RWPE2 (cell line): ENCODE measurements at regions not wholly inside any gene's neighbourhood (a gene's known extent, or its start where the extent isn't known, plus 50 kb on each side); places are given as distances from the start of the nearest gene placed in this dataset.

ENCODE experiments used
- ATAC-seq: fragments of 200-7000 bp; cut with Tn5 transposase; 3 replicates; pipeline ENCODE4 v1.9.1; 2021; ENCODE audit warnings: low read depth
- DNase-seq: peaks from one replicate; pipeline ENCODE4 v3.0.0-alpha.2; 2020; ENCODE audit warnings: low spot score
- H3K27ac ChIP-seq: fragments of 450-650 bp; 2 replicates; pipeline ENCODE4 v1.5.1; 2017; ENCODE audit warnings: mild to moderate bottlenecking; ENCODE audit not compliant: poor library complexity, severe bottlenecking
- H3K27me3 ChIP-seq: fragments of 250-450 bp; sonication (Bioruptor Pico); 2 replicates; pipeline ENCODE4 v1.5.1; 2021; ENCODE audit warnings: mild to moderate bottlenecking, moderate library complexity; ENCODE audit not compliant: insufficient read depth, poor library complexity, severe bottlenecking
- H3K36me3 ChIP-seq: fragments of 250-450 bp; sonication (Bioruptor Pico); 2 replicates; pipeline ENCODE4 v1.5.1; 2020; ENCODE audit warnings: low read depth, mild to moderate bottlenecking, moderate library complexity
- H3K4me1 ChIP-seq: fragments of 250-450 bp; sonication (Bioruptor Pico); 2 replicates; pipeline ENCODE4 v1.5.1; 2021; ENCODE audit warnings: mild to moderate bottlenecking, moderate library complexity; ENCODE audit not compliant: insufficient read depth, poor library complexity, severe bottlenecking
- H3K4me3 ChIP-seq: fragments of 250-450 bp; sonication (Bioruptor Pico); 2 replicates; pipeline ENCODE4 v1.5.1; 2021; ENCODE audit warnings: mild to moderate bottlenecking, moderate library complexity; ENCODE audit not compliant: severe bottlenecking
- H3K9me3 ChIP-seq: fragments of 250-450 bp; sonication (Bioruptor Pico); 2 replicates; pipeline ENCODE4 v1.5.1; 2021; ENCODE audit warnings: mild to moderate bottlenecking, moderate library complexity; ENCODE audit not compliant: severe bottlenecking
- CTCF ChIP-seq: fragments of 450-650 bp; IDR thresholded peaks from one replicate; pipeline ENCODE4 v1.5.1; 2017; ENCODE audit warnings: mild to moderate bottlenecking, moderate library complexity; ENCODE audit not compliant: poor library complexity, severe bottlenecking

DNA sequence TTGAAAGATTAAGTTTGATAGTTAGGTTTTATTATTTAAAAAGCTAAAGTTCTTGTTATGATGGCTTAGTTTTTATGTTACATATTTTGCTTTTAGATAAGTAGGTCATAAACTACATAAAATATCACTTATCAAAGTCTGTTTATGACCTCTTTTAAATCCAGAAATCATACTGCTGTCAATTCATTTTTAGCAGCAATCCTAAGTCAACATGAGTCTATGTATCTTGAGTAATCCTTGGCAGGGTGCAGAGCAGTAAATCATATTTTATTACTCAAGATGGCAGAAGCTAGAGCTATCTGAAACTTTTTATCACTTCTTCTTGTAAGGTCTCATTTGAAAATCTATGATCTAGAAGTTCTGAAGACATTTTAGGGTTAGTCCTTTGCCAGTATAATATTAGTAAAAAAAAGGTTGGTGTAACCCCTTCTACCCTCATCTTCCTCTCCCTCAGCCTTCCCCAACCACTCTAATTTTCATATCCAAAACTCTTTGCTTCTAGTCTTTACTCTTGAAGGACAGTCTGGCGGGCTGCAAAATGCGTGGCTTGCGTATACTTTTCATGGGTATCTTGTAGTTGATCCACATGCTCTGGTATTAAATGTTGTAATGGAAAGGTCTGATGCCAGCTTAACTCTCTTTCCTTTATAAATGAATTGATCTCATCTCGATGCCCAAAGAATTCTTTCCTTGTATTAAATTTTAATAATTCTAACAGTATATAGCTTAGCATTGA, 134.0 kb upstream of the THRB start:
- no peak for ATAC-seq
- H3K27me3 ChIP-seq: no peaks in the 10 kb centered on the region
- H3K4me1 ChIP-seq: no peaks in the 10 kb centered on the region
- no peaks in the 10 kb centered on the region for H3K36me3 ChIP-seq
- TF ChIP-seq CTCF: no peak
- H3K27ac ChIP-seq: no peak overlapping the region
- no peaks in the 10 kb centered on the region for H3K9me3 ChIP-seq
- no peak overlapping the region for H3K4me3 ChIP-seq
- no peak for DNase-seq

DNA sequence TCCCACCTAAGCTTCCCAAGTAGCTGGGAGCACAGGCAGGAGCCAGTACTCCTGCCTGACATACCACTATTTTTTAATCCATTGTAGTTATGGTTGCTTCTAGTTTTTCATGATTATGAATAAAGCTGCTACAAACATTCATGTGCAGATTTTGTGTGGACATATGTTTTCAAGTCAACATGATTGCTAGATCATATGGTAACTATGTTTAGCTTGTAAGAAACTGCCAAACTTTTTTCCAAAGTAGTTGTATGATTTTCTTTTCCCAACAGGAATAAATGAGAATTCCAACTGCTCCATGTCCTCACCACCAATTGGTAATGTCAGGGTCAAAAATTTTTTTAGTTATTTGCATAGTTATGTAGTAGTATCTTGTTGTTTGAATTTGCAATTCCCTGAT, 136.8 kb upstream of the THRB start:
- no peaks in the 10 kb centered on the region for H3K9me3 ChIP-seq
- H3K27ac ChIP-seq: no peak overlapping the region
- no peak overlapping the region for H3K4me3 ChIP-seq
- no peaks in the 10 kb centered on the region for H3K27me3 ChIP-seq
- ATAC-seq (no peak), DNase-seq (no peak)
- no peak for TF ChIP-seq CTCF
- no peaks in the 10 kb centered on the region for H3K4me1 ChIP-seq
- H3K36me3 ChIP-seq: no peaks in the 10 kb centered on the region

DNA sequence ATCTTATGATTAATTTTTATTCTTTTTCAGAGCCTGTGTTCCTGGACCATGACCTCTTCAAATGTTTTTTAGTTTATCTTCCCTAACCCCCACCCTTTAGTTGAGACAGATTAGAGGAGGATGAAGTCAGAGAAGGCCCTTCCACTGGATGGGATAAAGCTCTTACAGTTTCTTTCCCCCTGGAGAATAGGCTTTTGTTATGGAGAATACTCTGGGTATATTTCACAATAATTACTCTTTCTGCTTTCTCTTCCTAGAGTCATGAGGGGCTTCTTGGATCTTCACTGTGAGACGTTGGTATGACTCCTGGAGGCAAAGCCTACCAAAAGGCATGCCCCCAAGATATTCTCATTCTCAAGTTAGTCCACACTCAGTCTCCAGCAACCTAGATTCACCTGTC, 144.4 kb upstream of the THRB start:
- ATAC-seq (no peak), DNase-seq (no peak)
- Histone ChIP-seq H3K4me3 (no peak overlapping the region), H3K27me3 (no peaks in the 10 kb centered on the region), H3K9me3 (no peaks in the 10 kb centered on the region), H3K36me3 (no peaks in the 10 kb centered on the region), H3K27ac (no peak overlapping the region), H3K4me1 (no peaks in the 10 kb centered on the region)
- no peak for TF ChIP-seq CTCF

DNA sequence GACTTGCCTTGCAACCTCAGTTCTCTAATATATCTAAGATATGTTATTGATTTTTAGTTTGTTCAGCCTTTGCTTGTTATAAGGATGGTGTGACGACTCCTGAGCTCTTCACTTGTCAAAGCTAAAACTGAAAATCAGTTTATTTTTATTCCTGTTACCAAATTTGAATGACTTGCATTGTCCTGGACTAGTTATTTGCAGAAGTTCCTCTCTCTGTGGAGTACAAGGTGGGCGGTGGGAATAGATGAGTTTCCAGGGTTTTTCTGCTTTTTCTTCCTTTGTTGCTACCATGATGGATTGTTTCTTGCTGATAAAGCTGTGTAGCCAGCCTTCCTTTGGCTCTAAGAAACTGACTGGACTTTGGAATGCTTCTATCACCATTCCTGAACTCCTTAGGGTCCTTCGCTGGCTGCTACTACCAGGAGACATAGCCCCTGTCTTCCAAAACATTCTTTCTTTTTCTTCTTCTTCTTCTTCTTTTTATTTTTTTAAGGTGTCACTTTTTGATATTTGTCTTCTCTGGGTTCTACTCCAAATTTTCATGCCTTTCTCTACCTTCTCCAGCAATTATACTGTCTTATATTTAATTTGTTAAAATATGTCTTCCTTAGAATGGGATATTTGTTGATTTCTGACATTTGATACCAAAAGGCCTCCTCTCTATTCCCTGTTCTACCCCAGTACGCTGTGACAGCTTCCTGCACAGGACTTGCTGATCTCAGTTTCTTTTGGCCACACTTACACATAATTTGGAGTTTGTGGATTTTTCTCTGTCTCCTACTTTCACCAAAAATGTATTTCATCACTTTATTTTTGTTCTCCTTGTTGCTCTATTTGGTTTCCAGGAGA, 145.1 kb upstream of the THRB start:
- DNase-seq (no peak), ATAC-seq (no peak)
- H3K9me3 ChIP-seq: no peaks in the 10 kb centered on the region
- no peaks in the 10 kb centered on the region for H3K36me3 ChIP-seq
- no peak for TF ChIP-seq CTCF
- no peaks in the 10 kb centered on the region for H3K27me3 ChIP-seq
- H3K27ac ChIP-seq: no peak overlapping the region
- no peaks in the 10 kb centered on the region for H3K4me1 ChIP-seq
- no peak overlapping the region for H3K4me3 ChIP-seq
